ENCODE measurements at regions not wholly inside any gene's neighbourhood (a gene's known extent, or its start where the extent isn't known, plus 50 kb on each side); places are given as distances from the start of the nearest gene placed in this dataset.
"Not testable (repeated sequence)": the region's sequence is repeated elsewhere in the genome, so short reads cannot be mapped to it uniquely, and the experiment has no call there.

- Histone ChIP-seq H3K27me3 (replicated peaks; ENCODE audit: control insufficient read depth, insufficient read depth, low read length) (no peaks in the 10 kb centered on the region), H3K36me3 (ENCODE audit: control insufficient read depth, insufficient read depth, low read length) (no peaks in the 10 kb centered on the region), H3K4me3 (replicated peaks; ENCODE audit: low read depth, low read length) (no peak overlapping the region)
- no peak for TF ChIP-seq CTCF (IDR thresholded peaks at IDR 0.05; ENCODE audit: insufficient read depth, low read length, poor library complexity, severe bottlenecking)
- DNase-seq (ENCODE audit: extremely low read depth, insufficient read length) = no peak
Observed at GRCh38 chrX:5702890-5703289, 525.8 kb downstream of the NLGN4X start.

GRCh38 chrX:5695971-5696370 lies 532.7 kb downstream of the NLGN4X start:
- Histone ChIP-seq H3K27me3 (replicated peaks; ENCODE audit: control insufficient read depth, insufficient read depth, low read length) (no peaks in the 10 kb centered on the region), H3K36me3 (ENCODE audit: control insufficient read depth, insufficient read depth, low read length) (no peaks in the 10 kb centered on the region), H3K4me3 (replicated peaks; ENCODE audit: low read depth, low read length) (no peak overlapping the region)
- DNase-seq (ENCODE audit: extremely low read depth, insufficient read length) = no peak
- TF ChIP-seq CTCF (IDR thresholded peaks at IDR 0.05; ENCODE audit: insufficient read depth, low read length, poor library complexity, severe bottlenecking) = no peak

- no peak for DNase-seq (ENCODE audit: extremely low read depth, insufficient read length)
- TF ChIP-seq CTCF (IDR thresholded peaks at IDR 0.05; ENCODE audit: insufficient read depth, low read length, poor library complexity, severe bottlenecking) = no peak
- no peak overlapping the region for H3K4me3 ChIP-seq (replicated peaks; ENCODE audit: low read depth, low read length)
- H3K27me3 ChIP-seq (replicated peaks; ENCODE audit: control insufficient read depth, insufficient read depth, low read length) = no peaks in the 10 kb centered on the region
- H3K36me3 ChIP-seq (ENCODE audit: control insufficient read depth, insufficient read depth, low read length) = no peaks in the 10 kb centered on the region
Observed at GRCh38 chrX:5683996-5684395, 544.7 kb downstream of the NLGN4X start.

- no peak overlapping the region for H3K4me3 ChIP-seq (replicated peaks; ENCODE audit: low read depth, low read length)
- H3K36me3 ChIP-seq (ENCODE audit: control insufficient read depth, insufficient read depth, low read length) = no peaks in the 10 kb centered on the region
- no peaks in the 10 kb centered on the region for H3K27me3 ChIP-seq (replicated peaks; ENCODE audit: control insufficient read depth, insufficient read depth, low read length)
- DNase-seq (ENCODE audit: extremely low read depth, insufficient read length) = no peak
- TF ChIP-seq CTCF (IDR thresholded peaks at IDR 0.05; ENCODE audit: insufficient read depth, low read length, poor library complexity, severe bottlenecking) = no peak
Observed at GRCh38 chrX:5681159-5681558, 547.5 kb downstream of the NLGN4X start.

- no peak for TF ChIP-seq CTCF (IDR thresholded peaks at IDR 0.05; ENCODE audit: insufficient read depth, low read length, poor library complexity, severe bottlenecking)
- no peaks in the 10 kb centered on the region for H3K27me3 ChIP-seq (replicated peaks; ENCODE audit: control insufficient read depth, insufficient read depth, low read length)
- no peak overlapping the region for H3K4me3 ChIP-seq (replicated peaks; ENCODE audit: low read depth, low read length)
- no peak for DNase-seq (ENCODE audit: extremely low read depth, insufficient read length)
- H3K36me3 ChIP-seq (ENCODE audit: control insufficient read depth, insufficient read depth, low read length) = no peaks in the 10 kb centered on the region
Observed at GRCh38 chrX:5674036-5674435, 554.6 kb downstream of the NLGN4X start.

- no peaks in the 10 kb centered on the region for H3K27me3 ChIP-seq (replicated peaks; ENCODE audit: control insufficient read depth, insufficient read depth, low read length)
- no peaks in the 10 kb centered on the region for H3K36me3 ChIP-seq (ENCODE audit: control insufficient read depth, insufficient read depth, low read length)
- no peak for DNase-seq (ENCODE audit: extremely low read depth, insufficient read length)
- H3K4me3 ChIP-seq (replicated peaks; ENCODE audit: low read depth, low read length) = no peak overlapping the region
- no peak for TF ChIP-seq CTCF (IDR thresholded peaks at IDR 0.05; ENCODE audit: insufficient read depth, low read length, poor library complexity, severe bottlenecking)
Observed at GRCh38 chrX:5672099-5672498, 556.6 kb downstream of the NLGN4X start.

GRCh38 chrX:5666689-5667088 lies 562.0 kb downstream of the NLGN4X start:
- H3K4me3 ChIP-seq (replicated peaks; ENCODE audit: low read depth, low read length); H3K36me3 ChIP-seq (ENCODE audit: control insufficient read depth, insufficient read depth, low read length); H3K27me3 ChIP-seq (replicated peaks; ENCODE audit: control insufficient read depth, insufficient read depth, low read length); DNase-seq (ENCODE audit: extremely low read depth, insufficient read length): not testable (repeated sequence)

Data from GM06990 (cell line).